Femur (tissue), 1 donor: ENCODE measurements at regions not wholly inside any gene's neighbourhood (a gene's known extent, or its start where the extent isn't known, plus 50 kb on each side); places are given as distances from the start of the nearest gene placed in this dataset.
A peak's percentile ranks its signal among the peaks of the same experiment; 100 is the strongest.
"Not testable (repeated sequence)": the region's sequence is repeated elsewhere in the genome, so short reads cannot be mapped to it uniquely, and the experiment has no call there.

Source experiments
- DNase-seq: peaks from one replicate; pipeline ENCODE4 v3.0.0-alpha.2; 2017

- DNase-seq, result no peak
Observed at GRCh38 chr2:180694445-180695421, 285.7 kb upstream of the UBE2E3 start.

GRCh38 chr2:180692322-180692721, 288.1 kb upstream of the UBE2E3 start:
- DNase-seq, result no peak

- DNase-seq, result not testable (repeated sequence)
Observed at GRCh38 chr2:180691855-180692223, 288.6 kb upstream of the UBE2E3 start.

- DNase-seq, result not testable (repeated sequence)
Observed at GRCh38 chr2:180691186-180691854, 289.1 kb upstream of the UBE2E3 start.

- DNase-seq, result no peak
Observed at GRCh38 chr2:180690611-180691010, 289.8 kb upstream of the UBE2E3 start.

- no peak for DNase-seq
Observed at GRCh38 chr2:180682871-180683270, 297.5 kb upstream of the UBE2E3 start.

- DNase-seq, result no peak
Observed at GRCh38 chr2:180679693-180680092, 300.7 kb upstream of the UBE2E3 start.

- DNase-seq, result no peak
Observed at GRCh38 chr2:180678625-180678972, 301.8 kb upstream of the UBE2E3 start.

- no peak for DNase-seq
Observed at GRCh38 chr2:180677930-180678624, 302.3 kb upstream of the UBE2E3 start.

- DNase-seq, result no peak
Observed at GRCh38 chr2:180677200-180677599, 303.2 kb upstream of the UBE2E3 start.

GRCh38 chr2:180676520-180677025, 303.8 kb upstream of the UBE2E3 start:
- no peak for DNase-seq

- no peak for DNase-seq
Observed at GRCh38 chr2:180675170-180675569, 305.2 kb upstream of the UBE2E3 start.

- DNase-seq, result no peak
Observed at GRCh38 chr2:180672377-180672776, 308.0 kb upstream of the UBE2E3 start.

- DNase-seq, result no peak
Observed at GRCh38 chr2:180670302-180671003, 310.0 kb upstream of the UBE2E3 start.

GRCh38 chr2:180669016-180669415, 311.4 kb upstream of the UBE2E3 start:
- DNase-seq, result no peak

- no peak for DNase-seq
Observed at GRCh38 chr2:180664507-180664906, 315.9 kb upstream of the UBE2E3 start.

- DNase-seq, result peak; percentile 50
Observed at GRCh38 chr2:180662941-180663471, 317.4 kb upstream of the UBE2E3 start.

- peak; percentile 18 for DNase-seq
Observed at GRCh38 chr2:180662521-180662920, 317.9 kb upstream of the UBE2E3 start.

- no peak for DNase-seq
Observed at GRCh38 chr2:180661686-180662030, 318.7 kb upstream of the UBE2E3 start.

GRCh38 chr2:180660881-180661685, 319.3 kb upstream of the UBE2E3 start:
- peak; percentile 28 for DNase-seq

- no peak for DNase-seq
Observed at GRCh38 chr2:180660207-180660606, 320.2 kb upstream of the UBE2E3 start.

GRCh38 chr2:180657054-180657453, 323.4 kb upstream of the UBE2E3 start:
- DNase-seq, result no peak
